Breast epithelium (tissue), 3 donors: ENCODE measurements at regions not wholly inside any gene's neighbourhood (a gene's known extent, or its start where the extent isn't known, plus 50 kb on each side); places are given as distances from the start of the nearest gene placed in this dataset.

ENCODE experiments used
- CTCF ChIP-seq, 3 donors: fragments of 450-650 bp; IDR thresholded peaks; one replicate each; pipeline ENCODE4 v1.5.1; 2016 to 2017; ENCODE audit warnings: antibody characterized with exemption in 3 of 3, mild to moderate bottlenecking in 3 of 3, moderate library complexity in 3 of 3
- POLR2AphosphoS5 ChIP-seq, 3 donors: sonication (generic); formaldehyde crosslinking; IDR thresholded peaks; one replicate each; pipeline ENCODE4 v1.6.1; 2017; ENCODE audit warnings: antibody characterized with exemption in 3 of 3

GRCh38 chr12:86600664-86601231 is 344.6 kb upstream of the MGAT4C start:
- TF ChIP-seq CTCF (IDR thresholded peaks at IDR 0.05) (no peak), POLR2AphosphoS5 (IDR thresholded peaks at IDR 0.05) (no peak)
